ENCODE measurements at regions not wholly inside any gene's neighbourhood (a gene's known extent, or its start where the extent isn't known, plus 50 kb on each side); places are given as distances from the start of the nearest gene placed in this dataset.
"Not testable (repeated sequence)": the region's sequence is repeated elsewhere in the genome, so short reads cannot be mapped to it uniquely, and the experiment has no call there.

DNA sequence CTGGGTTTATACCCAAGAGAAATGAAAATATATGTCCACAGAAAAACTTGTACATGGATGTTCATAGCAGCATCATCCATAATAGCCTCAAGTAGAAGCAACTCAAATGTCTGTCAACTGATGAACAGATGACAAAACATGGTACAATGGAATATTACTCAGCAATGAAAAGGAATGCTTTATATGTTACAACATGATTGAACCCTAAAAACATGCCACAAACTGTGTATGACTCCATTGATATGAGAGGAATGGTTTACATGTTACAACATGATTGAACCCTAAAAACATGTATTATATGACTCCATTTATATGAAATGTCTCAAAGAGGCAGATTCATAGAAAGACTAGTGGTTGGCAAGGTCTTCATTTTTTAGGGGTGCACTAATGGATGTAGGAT lies 104.8 kb downstream of the LAT start:
- not testable (repeated sequence) for H3K4me3 ChIP-seq, H3K9ac ChIP-seq, H3K27me3 ChIP-seq, H4K20me1 ChIP-seq, H3K36me3 ChIP-seq, H3K4me1 ChIP-seq, H3K27ac ChIP-seq, H3K4me2 ChIP-seq
- H3K9me3 ChIP-seq (replicated peaks in 1 of 11): peaks cover 0 to 14% (median 0%) of the 10 kb centered on the region in 11 experiments; a peak in 3 of 22 replicates

DNA sequence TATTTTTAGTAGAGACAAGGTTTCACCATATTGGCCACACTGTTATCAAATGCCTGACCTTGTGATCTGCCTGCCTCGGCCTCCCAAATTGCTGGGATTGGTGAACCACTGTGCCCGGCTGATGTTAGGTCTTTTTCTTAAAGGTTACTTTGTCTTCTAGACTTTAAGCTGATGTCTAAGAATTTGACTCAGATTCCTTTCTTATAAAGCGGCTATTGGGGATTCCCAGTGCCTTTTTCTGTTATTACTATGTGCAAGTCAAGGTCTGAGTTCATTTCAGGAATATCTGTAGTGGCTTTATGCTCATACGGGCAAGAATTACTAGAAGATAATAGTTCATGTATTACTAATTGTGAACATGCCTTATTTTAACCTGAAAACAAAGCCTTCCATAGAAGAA lies 102.8 kb downstream of the LAT start:
- not testable (repeated sequence) for H3K9me3 ChIP-seq (replicated peaks in 1 of 11); H3K9ac ChIP-seq; H3K4me2 ChIP-seq

DNA sequence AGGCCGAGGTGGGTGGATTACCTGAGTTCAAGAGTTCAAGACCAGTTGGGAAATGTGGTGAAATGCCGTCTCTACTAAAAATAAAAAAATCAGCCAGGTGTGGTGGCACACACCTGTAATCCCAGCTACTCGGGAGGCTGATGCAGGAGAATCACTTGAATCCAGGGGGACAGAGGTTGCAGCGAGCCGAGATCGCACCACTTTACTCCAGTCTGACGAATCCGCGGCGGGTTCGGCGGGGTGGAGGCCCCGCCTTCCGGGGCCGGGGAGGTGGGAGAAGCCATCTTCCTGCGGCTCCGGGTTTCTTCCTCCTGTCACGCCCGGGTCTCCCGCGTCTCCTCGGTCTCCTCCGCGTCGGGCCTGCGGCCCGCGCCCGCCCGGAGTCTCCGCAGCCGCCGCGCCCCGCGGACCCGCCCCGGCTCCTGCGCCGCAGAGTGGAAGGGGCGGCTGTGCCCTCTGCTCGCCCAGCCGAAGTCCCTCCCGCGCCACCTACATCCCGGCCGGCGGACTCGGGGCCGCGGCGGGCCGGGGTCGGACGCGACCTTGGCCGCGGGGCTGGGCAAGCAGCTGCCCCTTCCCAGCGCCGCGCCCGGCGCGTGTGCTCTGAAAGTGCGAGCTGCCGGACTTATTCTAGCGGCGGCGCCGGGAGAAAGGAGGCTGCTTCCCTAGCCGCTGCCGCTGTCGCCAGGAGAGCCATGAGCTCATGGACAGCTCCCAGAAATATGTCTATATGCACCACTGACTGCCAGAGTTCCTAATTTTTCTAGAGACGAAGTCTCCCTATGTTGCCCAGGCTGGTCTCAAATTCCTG lies 97.2 kb downstream of the LAT start:
- H3K9me3 ChIP-seq (replicated peaks in 1 of 11); H4K20me1 ChIP-seq; H3K27ac ChIP-seq; H3K9ac ChIP-seq; H3K4me1 ChIP-seq; H3K36me3 ChIP-seq: not testable (repeated sequence)
- Histone ChIP-seq H3K4me2 (peak overlapping the region in 5 of 11 experiments; percentile 14 to 56 (median 35); a peak in 6 of 22 replicates), H3K4me3 (0 out of 20 replicates have a peak overlapping the region, but pooled peaks of 1 of the 10 experiments have one; percentile 31), H3K27me3 (peaks cover 0 to 18% (median 13%) of the 10 kb centered on the region in 11 experiments; a peak in 14 of 22 replicates)

More for the DNA sequence above, 102.8 kb downstream of the LAT start:
- H3K27ac ChIP-seq, H3K4me1 ChIP-seq, H3K36me3 ChIP-seq, H4K20me1 ChIP-seq, H3K4me3 ChIP-seq, H3K27me3 ChIP-seq: not testable (repeated sequence)

DNA sequence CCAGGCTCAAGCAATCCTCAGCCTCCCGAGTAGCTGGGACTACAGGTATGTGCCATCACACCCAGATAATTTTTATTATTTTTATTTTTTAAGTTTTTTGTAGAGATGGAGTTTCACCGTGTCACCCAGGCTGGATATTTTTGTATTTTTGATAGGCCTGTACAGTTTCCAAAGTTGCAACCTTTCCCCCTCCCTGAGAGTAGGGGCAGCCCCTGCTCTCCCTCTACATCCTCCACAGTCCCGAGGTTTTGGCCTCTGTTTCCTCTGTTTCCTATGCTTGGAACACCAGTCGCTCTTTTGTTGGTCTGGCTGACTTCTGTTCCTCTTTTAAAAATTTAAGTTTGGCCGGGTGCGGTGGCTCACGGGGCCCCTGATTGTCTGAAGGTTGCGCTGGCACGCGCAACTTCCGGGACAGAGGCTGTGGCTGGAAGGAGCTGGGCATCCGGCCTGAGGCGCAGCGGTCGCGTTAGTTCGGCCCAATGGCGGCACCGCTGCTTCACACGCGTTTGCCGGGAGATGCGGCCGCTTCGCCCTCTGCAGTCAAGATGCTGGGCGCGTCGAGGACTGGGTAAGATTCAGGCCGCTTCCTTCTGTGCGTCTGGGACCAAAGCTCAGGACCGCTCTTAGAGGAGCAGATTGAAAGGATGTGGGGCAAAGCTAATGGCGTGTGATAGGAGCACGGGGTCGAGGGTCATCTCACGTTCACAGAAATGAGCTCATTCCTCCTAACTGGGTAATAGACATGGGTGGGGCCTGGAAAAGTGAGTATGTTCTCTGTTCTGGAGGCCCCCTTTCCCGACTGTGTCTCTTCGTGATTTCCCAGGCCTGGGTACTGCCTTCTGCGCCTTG lies 89.9 kb downstream of the LAT start:
- not testable (repeated sequence) for H3K36me3 ChIP-seq; H4K20me1 ChIP-seq; H3K27me3 ChIP-seq; H3K9me3 ChIP-seq (replicated peaks in 1 of 11)
- H3K4me1 ChIP-seq: peaks cover 8 to 18% (median 11%) of the 10 kb centered on the region in 10 experiments
- peak overlapping the region; percentile 50 to 81 (median 74) for H3K4me2 ChIP-seq
- peak overlapping the region; percentile 40 to 68 (median 56) for H3K4me3 ChIP-seq
- peak overlapping the region; percentile 64 to 77 (median 73); a peak in 21 of 22 replicates for H3K9ac ChIP-seq
- H3K27ac ChIP-seq: peak overlapping the region; percentile 0 to 85 (median 74); a peak in 21 of 22 replicates

DNA sequence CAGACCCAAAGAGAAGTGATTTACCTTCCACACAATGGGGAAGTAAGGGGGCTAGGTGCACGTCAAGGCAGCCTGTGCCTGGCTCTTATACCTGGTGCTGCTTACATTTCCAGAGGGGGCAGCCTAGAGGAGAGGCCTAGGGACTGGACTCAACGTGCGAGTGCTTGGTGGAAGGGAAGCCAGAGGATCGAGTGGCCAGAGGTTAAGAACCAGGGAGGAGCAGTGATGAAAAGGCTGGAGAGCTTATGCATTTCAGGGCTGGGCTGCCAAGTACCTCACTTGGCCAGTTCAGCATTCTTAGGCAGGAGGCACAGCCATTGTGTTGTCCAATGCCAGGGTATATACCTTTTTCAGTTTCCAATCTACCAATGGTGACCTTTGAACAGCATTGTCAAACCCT lies 77.4 kb downstream of the LAT start:
- not testable (repeated sequence) for H3K4me2 ChIP-seq; H3K4me3 ChIP-seq; H3K27ac ChIP-seq; H3K4me1 ChIP-seq; H3K36me3 ChIP-seq; H3K9me3 ChIP-seq (replicated peaks in 1 of 11); H3K27me3 ChIP-seq; H4K20me1 ChIP-seq; H3K9ac ChIP-seq

DNA sequence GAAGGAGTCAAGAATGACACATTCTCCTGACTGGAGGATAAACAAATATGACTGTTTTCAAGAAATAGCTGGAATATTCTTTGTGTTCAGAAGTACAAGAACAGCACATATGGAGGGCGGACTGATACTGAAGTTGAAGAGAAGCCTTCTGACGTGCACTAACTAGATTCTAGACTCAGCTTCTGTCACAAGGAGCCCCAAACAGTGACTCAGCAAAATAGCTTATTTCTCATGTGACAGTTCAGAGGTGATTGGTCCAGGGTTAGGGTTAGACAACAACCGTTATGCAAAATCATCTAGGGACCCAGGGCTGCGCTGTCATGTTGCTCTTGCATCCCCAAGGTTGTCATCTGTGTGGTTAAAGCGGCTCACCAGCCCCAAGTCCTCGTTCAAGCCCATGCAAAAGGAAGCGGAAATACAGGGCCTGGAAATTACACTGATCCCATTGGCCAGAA lies 76.6 kb downstream of the LAT start:
- H3K27me3 ChIP-seq; H3K9me3 ChIP-seq (replicated peaks in 1 of 11); H3K36me3 ChIP-seq; H3K27ac ChIP-seq; H3K9ac ChIP-seq; H4K20me1 ChIP-seq; H3K4me3 ChIP-seq; H3K4me2 ChIP-seq; H3K4me1 ChIP-seq: not testable (repeated sequence)

DNA sequence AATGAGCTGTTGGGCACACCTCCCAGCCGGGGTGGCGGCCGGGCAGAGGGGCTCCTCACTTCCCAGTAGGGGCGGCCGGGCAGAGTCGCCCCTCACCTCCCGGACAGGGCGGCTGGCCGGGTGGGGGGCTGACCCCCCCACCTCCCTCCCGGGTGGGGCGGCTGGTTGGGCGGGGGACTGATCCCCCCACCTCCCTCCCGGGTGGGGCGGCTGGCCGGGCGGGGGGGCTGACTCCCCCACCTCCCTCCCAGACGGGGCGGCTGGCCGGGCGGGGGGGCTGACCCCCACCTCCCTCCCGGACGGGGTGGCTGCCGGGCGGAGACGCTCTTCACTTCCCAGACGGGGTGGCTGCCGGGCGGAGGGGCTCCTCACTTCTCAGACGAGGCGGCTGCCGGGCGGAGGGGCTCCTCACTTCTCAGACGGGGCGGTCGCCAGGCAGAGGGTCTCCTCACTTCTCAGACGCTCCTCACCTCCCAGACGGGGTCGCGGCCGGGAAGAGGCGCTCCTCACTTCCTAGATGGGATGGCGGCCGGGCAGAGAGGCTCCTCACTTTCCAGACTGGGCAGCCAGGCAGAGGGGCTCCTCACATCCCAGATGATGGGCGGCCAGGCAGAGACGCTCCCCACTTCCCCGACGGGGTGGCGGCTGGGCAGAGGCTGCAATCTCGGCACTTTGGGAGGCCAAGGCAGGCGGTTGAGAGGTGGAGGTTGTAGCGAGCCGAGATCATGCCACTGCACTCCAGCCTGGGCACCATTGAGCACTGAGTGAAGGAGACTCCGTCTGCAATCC lies 75.4 kb downstream of the LAT start:
- H3K36me3 ChIP-seq; H3K4me1 ChIP-seq; H3K4me2 ChIP-seq; H3K9me3 ChIP-seq (replicated peaks in 1 of 11); H3K9ac ChIP-seq; H4K20me1 ChIP-seq; H3K4me3 ChIP-seq; H3K27me3 ChIP-seq; H3K27ac ChIP-seq: not testable (repeated sequence)

DNA sequence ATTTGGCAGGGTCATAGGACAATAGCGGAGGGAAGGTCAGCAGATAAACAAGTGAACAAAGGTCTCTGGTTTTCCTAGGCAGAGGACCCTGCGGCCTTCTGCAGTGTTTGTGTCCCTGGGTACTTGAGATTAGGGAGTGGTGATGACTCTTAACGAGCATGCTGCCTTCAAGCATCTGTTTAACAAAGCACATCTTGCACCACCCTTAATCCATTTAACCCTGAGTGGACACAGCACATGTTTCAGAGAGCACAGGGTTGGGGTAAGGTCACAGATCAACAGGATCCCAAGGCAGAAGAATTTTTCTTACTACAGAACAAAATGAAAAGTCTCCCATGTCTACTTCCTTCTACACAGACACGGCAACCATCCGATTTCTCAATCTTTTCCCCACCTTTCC lies 74.7 kb downstream of the LAT start:
- not testable (repeated sequence) for H3K9me3 ChIP-seq (replicated peaks in 1 of 11); H3K36me3 ChIP-seq; H3K4me3 ChIP-seq; H3K4me2 ChIP-seq; H3K9ac ChIP-seq; H4K20me1 ChIP-seq; H3K27ac ChIP-seq; H3K27me3 ChIP-seq; H3K4me1 ChIP-seq

All from BLaER1 treated with 17β-estradiol and CSF1 and Interleukin-3, amounts not matched to agents 10 nM and 100 nM (cell line).